K562 (cell line): ENCODE measurements at regions not wholly inside any gene's neighbourhood (a gene's known extent, or its start where the extent isn't known, plus 50 kb on each side); places are given as distances from the start of the nearest gene placed in this dataset.

Source experiments
- ATAC-seq: fragments of 200-7000 bp; cut with Tn5 transposase; 3 replicates; pipeline ENCODE4 v1.9.1; 2020; ENCODE audit warnings: moderate library complexity
- BruUV-seq: library from RNA; stranded (reverse); fragments of 400-500 nt; replicated peaks from 2 replicates; lab custom pipeline; 2021; lab: Mats Ljungman, UMichigan
- CTCF ChIA-PET: fragments of 300-600 bp; formaldehyde crosslinking; extraction: SDS; loops from one replicate; lab custom pipeline; 2021; ENCODE audit warnings: low intra/inter-chr PET ratio; lab: Yijun Ruan, JAX
- POLR2A ChIA-PET: fragments of 300-600, 350-650 bp; sonication (Branson Sonifier 250); formaldehyde crosslinking; extraction: SDS; loops from one replicate; lab custom pipeline; 2021; ENCODE audit warnings: antibody characterized with exemption, inconsistent platforms; lab: Yijun Ruan, JAX
- DNase-seq, 4 experiments: peaks; one replicate each; pipeline versions ENCODE4 v3.0.0 to v3.0.0-alpha.2; 2011 to 2018; ENCODE audit warnings: low spot score in 3 of 4, mixed read lengths in 3 of 4; ENCODE audit errors: extremely low read depth in 1 of 4
- FAIRE-seq: peaks from 2 replicates; lab custom pipeline; 2011; peaks lifted over from hg19 to GRCh38; lab: Jason Lieb, UNC
- H2AFZ ChIP-seq: 2 replicates; pipeline ENCODE4 v1.6.0; 2011; ENCODE audit warnings: low read depth, low read length, control low read depth, inconsistent platforms
- H3K27ac ChIP-seq: fragments of 200-600 bp; 3 replicates; pipeline ENCODE4 v1.8.0; 2011; ENCODE audit warnings: low read depth, mild to moderate bottlenecking, control low read depth, inconsistent platforms, low read length, moderate library complexity, mixed read lengths; ENCODE audit errors: extremely low read depth
- H3K27me3 ChIP-seq, 2 experiments: fragments of 300-600 bp in 1 of 2; 2 replicates in 1 of 2; 3 replicates in 1 of 2; pipeline versions ENCODE4 v1.6.0 to v1.8.0; 2011; ENCODE audit warnings: inconsistent platforms in 2 of 2, low read length in 2 of 2, mild to moderate bottlenecking in 1 of 2, mixed read lengths in 1 of 2, moderate library complexity in 1 of 2; ENCODE audit not compliant: control insufficient read depth in 2 of 2, insufficient read depth in 2 of 2
- H3K36me3 ChIP-seq: fragments of 300-600 bp; 3 replicates; pipeline ENCODE4 v1.8.0; 2011; ENCODE audit warnings: mild to moderate bottlenecking, low read length, inconsistent platforms; ENCODE audit not compliant: control insufficient read depth, insufficient read depth
- H3K4me1 ChIP-seq, 2 experiments: fragments of 200-600 bp in 1 of 2; replicated peaks in 1 of 2; 2 replicates in 1 of 2; 3 replicates in 1 of 2; pipeline versions ENCODE4 v1.5.1 to v1.8.0; 2011; ENCODE audit warnings: inconsistent platforms in 2 of 2, low read length in 2 of 2, mild to moderate bottlenecking in 1 of 2, mixed read lengths in 1 of 2, moderate library complexity in 1 of 2; ENCODE audit not compliant: control insufficient read depth in 2 of 2, insufficient read depth in 2 of 2
- H3K4me2 ChIP-seq: 2 replicates; pipeline ENCODE4 v1.6.1; 2011; ENCODE audit warnings: low read length, control low read depth, inconsistent platforms, mixed read lengths; ENCODE audit not compliant: insufficient read depth
- H3K4me3 ChIP-seq: fragments of 200-600 bp; sonication (generic), shearing (Covaris generic); 2 replicates; pipeline ENCODE4 v1.5.1; 2016; ENCODE audit warnings: control low read depth, inconsistent platforms
- H3K79me2 ChIP-seq: fragments of 200-600 bp; 3 replicates; pipeline ENCODE4 v1.8.0; 2011; ENCODE audit warnings: low read length, inconsistent platforms; ENCODE audit not compliant: control insufficient read depth, insufficient read depth
- H3K9ac ChIP-seq, 2 experiments: 2 replicates each; pipeline versions ENCODE4 v1.6.0 to v1.6.1; 2011; ENCODE audit warnings: low read depth in 2 of 2, low read length in 2 of 2, control low read depth in 1 of 2, inconsistent platforms in 1 of 2, mild to moderate bottlenecking in 1 of 2, mixed read lengths in 1 of 2; ENCODE audit not compliant: insufficient read depth in 1 of 2
- H3K9me1 ChIP-seq: one replicate; pipeline ENCODE4 v1.6.0; 2011; ENCODE audit warnings: inconsistent platforms, mild to moderate bottlenecking, low read length, moderate library complexity; ENCODE audit not compliant: control insufficient read depth, insufficient read depth
- H3K9me3 ChIP-seq: replicated peaks from 2 replicates; pipeline ENCODE4 v1.5.1; 2011; ENCODE audit warnings: low read depth, low read length, inconsistent platforms; ENCODE audit not compliant: control insufficient read depth, insufficient read depth
- H4K20me1 ChIP-seq: replicated peaks from 2 replicates; pipeline ENCODE4 v1.6.1; 2011; ENCODE audit warnings: low read length, inconsistent platforms, mixed read lengths; ENCODE audit not compliant: control insufficient read depth, insufficient read depth
- ATF2 ChIP-seq: sonication (generic); formaldehyde crosslinking; IDR thresholded peaks from 2 replicates; pipeline ENCODE4 v1.8.1; 2022; ENCODE audit warnings: missing genetic modification reagents
- CEBPB ChIP-seq: fragments of 450-650 bp; IDR thresholded peaks from 2 replicates; pipeline ENCODE4 v1.6.1; 2016; ENCODE audit warnings: missing genetic modification characterization, missing compliant biosample characterization
- MLLT1 ChIP-seq, 2 experiments: fragments of 450-650 bp; IDR thresholded peaks; 2 replicates each; pipeline ENCODE4 v1.6.1; 2016
- PPARD ChIP-seq: fragments of 250-450 bp; sonication (Bioruptor Pico); IDR thresholded peaks from 2 replicates; pipeline ENCODE4 v1.8.0; 2022; ENCODE audit warnings: inconsistent platforms, mild to moderate bottlenecking, moderate library complexity
- RFX1 ChIP-seq: fragments of 450-650 bp; IDR thresholded peaks from 2 replicates; pipeline ENCODE4 v1.6.1; 2016; ENCODE audit warnings: mild to moderate bottlenecking, moderate library complexity
- ZNF165 ChIP-seq: fragments of 250-450 bp; sonication (Bioruptor Pico); IDR thresholded peaks from 2 replicates; pipeline ENCODE4 v1.4.0; 2020; ENCODE audit warnings: borderline replicate concordance
- ZNF212 ChIP-seq: fragments of 450-650 bp; formaldehyde crosslinking; IDR thresholded peaks from 2 replicates; pipeline ENCODE4 v1.4.0; 2020; ENCODE audit warnings: mild to moderate bottlenecking
- ZNF584 ChIP-seq: fragments of 200-800 bp; sonication (Bioruptor generic); IDR thresholded peaks from 2 replicates; pipeline ENCODE4 v1.6.1; 2016; ENCODE audit warnings: low read depth, mild to moderate bottlenecking, missing genetic modification characterization, missing compliant biosample characterization
- WGBS: fragments of 100-300 bp; shearing (Covaris generic); methylation state at CpG from one replicate; pipeline ENCODE4 v1.1.6; 2016; ENCODE audit warnings: low coverage, mixed read lengths; ENCODE audit not compliant: insufficient coverage; ENCODE audit errors: missing lambda C conversion rate; 5-methylcytosine and 5-hydroxymethylcytosine counted together
- in situ Hi-C: fragments of 300-500 bp; cut with MboI; formaldehyde crosslinking; loops from 4 replicates; pipeline ENCODE4 v1.15.0; 2018; ENCODE audit warnings: inconsistent platforms, mixed read lengths
- intact Hi-C: fragments of 100-400 bp; cut with micrococcal nuclease; formaldehyde crosslinking; loops from 2 replicates; pipeline ENCODE4 v1.14.2; 2022

GRCh38 chr15:56817321-56818080 lies 84.2 kb upstream of the ZNF280D start:
- ChIA-PET POLR2A (interaction anchor here (0.8 to 1.7 kb wide), 2 partner anchors 8 to 16 kb away, joined by 3 to 5 read pairs; no protein-coding TSS in a partner anchor), CTCF (no interaction called here)
- no TSS peak for BruUV-seq
- ATAC-seq, result no peak
- Histone ChIP-seq H3K79me2 (no peaks in the 10 kb centered on the region), H2AFZ (peak overlapping the region; percentile 14; the same call in 1 of the 2 replicates), H3K36me3 (no peaks in the 10 kb centered on the region), H3K27me3 (no peaks in the 10 kb centered on the region), H3K4me1 (peaks cover 0 to 8% of the 10 kb centered on the region in 2 experiments; a peak in 3 of 5 replicates), H3K9ac (no peak overlapping the region), H3K9me1 (no peaks in the 10 kb centered on the region), H4K20me1 (no peaks in the 10 kb centered on the region), H3K4me3 (no peak overlapping the region), H3K4me2 (no peak overlapping the region), H3K9me3 (no peaks in the 10 kb centered on the region), H3K27ac (no peak overlapping the region)
- 23% methylated on average over 1 of the region's 1 CpG for WGBS
- intact Hi-C loops, result no loop called here
- TF ChIP-seq ZNF212 (CRISPR knock-in tag), result no peak
- TF ChIP-seq RFX1, result peak; percentile 34
- no peak for FAIRE-seq
- DNase-seq, result no peak
- in situ Hi-C loops, result loop anchor here (25.0 kb wide), 1 partner anchor 330 kb away; no protein-coding TSS in a partner anchor

GRCh38 chr15:56816781-56817180 lies 83.5 kb upstream of the ZNF280D start:
- no peak overlapping the region for H3K4me2 ChIP-seq

More at GRCh38 chr15:56816781-56817180, 83.5 kb upstream of the ZNF280D start:
- H3K27me3 ChIP-seq, result no peaks in the 10 kb centered on the region
- ChIA-PET POLR2A (interaction anchor here (0.8 to 1.7 kb wide), 2 partner anchors 8 to 16 kb away, joined by 3 to 5 read pairs; no protein-coding TSS in a partner anchor), CTCF (no interaction called here)
- H3K9me1 ChIP-seq, result no peaks in the 10 kb centered on the region
- peaks cover 0 to 13% of the 10 kb centered on the region in 2 experiments; a peak in 3 of 5 replicates for H3K4me1 ChIP-seq
- TF ChIP-seq MLLT1 (IDR thresholded peaks at IDR 0.05), result no peak
- TF ChIP-seq ATF2 (CRISPR knock-in tag), result no peak
- no peak for TF ChIP-seq PPARD
- no peak for TF ChIP-seq ZNF165
- 0 out of 2 replicates have a peak, but pooled peaks have one; percentile 26 for TF ChIP-seq CEBPB (tag)
- no peak for TF ChIP-seq ZNF584 (CRISPR knock-in tag)
- no peak for FAIRE-seq
- H3K36me3 ChIP-seq, result no peaks in the 10 kb centered on the region
- no peak overlapping the region for H3K4me3 ChIP-seq
- no peak overlapping the region for H3K27ac ChIP-seq
- H3K9me3 ChIP-seq, result no peaks in the 10 kb centered on the region
- intact Hi-C loops, result no loop called here
- no peak for ATAC-seq
- H3K79me2 ChIP-seq, result no peaks in the 10 kb centered on the region
- WGBS, result 51% methylated on average over 4 of the region's 4 CpGs
- in situ Hi-C loops, result loop anchor here (25.0 kb wide), 1 partner anchor 329 kb away; no protein-coding TSS in a partner anchor
- BruUV-seq, result no TSS peak
- no peak overlapping the region for H2AFZ ChIP-seq
- H4K20me1 ChIP-seq, result no peaks in the 10 kb centered on the region
- no peak for DNase-seq
- H3K9ac ChIP-seq, result no peak overlapping the region
